Memory B cell (primary cell): ENCODE measurements at regions not wholly inside any gene's neighbourhood (a gene's known extent, or its start where the extent isn't known, plus 50 kb on each side); places are given as distances from the start of the nearest gene placed in this dataset.

Experiments used
- ATAC-seq: fragments of 150-1000 bp; cut with Tn5 transposase; 2 replicates; pipeline ENCODE4 v1.10.0; 2021; ENCODE audit warnings: low read depth, mild to moderate bottlenecking, moderate library complexity
- DNase-seq, 2 donors: peaks; one replicate each; pipeline ENCODE4 v3.0.0; 2022; ENCODE audit warnings: low spot score in 2 of 2
- H3K27ac Mint-ChIP-seq: one replicate; pipeline ENCODE4 v1.8.0; 2022; ENCODE audit warnings: mild to moderate bottlenecking, moderate library complexity, mixed read lengths
- H3K27me3 Mint-ChIP-seq: one replicate; pipeline ENCODE4 v1.8.0; 2022; ENCODE audit warnings: mixed read lengths
- H3K36me3 Mint-ChIP-seq: one replicate; pipeline ENCODE4 v1.8.0; 2022; ENCODE audit warnings: mild to moderate bottlenecking, mixed read lengths
- H3K4me1 Mint-ChIP-seq: one replicate; pipeline ENCODE4 v1.8.0; 2022; ENCODE audit warnings: mixed read lengths
- H3K4me3 Mint-ChIP-seq: one replicate; pipeline ENCODE4 v1.8.0; 2022; ENCODE audit warnings: mild to moderate bottlenecking, moderate library complexity, mixed read lengths
- H3K9me3 Mint-ChIP-seq: one replicate; pipeline ENCODE4 v1.8.0; 2022; ENCODE audit warnings: mixed read lengths

GRCh38 chr2:71839826-71840225, 307.8 kb downstream of the CYP26B1 start:
- Mint-ChIP-seq H3K27ac (no peak overlapping the region), H3K4me3 (no peak overlapping the region), H3K4me1 (no peaks in the 10 kb centered on the region), H3K9me3 (no peaks in the 10 kb centered on the region), H3K36me3 (no peaks in the 10 kb centered on the region), H3K27me3 (peaks cover 8% of the 10 kb centered on the region)
- no peak for DNase-seq
- no peak for ATAC-seq

DNA sequence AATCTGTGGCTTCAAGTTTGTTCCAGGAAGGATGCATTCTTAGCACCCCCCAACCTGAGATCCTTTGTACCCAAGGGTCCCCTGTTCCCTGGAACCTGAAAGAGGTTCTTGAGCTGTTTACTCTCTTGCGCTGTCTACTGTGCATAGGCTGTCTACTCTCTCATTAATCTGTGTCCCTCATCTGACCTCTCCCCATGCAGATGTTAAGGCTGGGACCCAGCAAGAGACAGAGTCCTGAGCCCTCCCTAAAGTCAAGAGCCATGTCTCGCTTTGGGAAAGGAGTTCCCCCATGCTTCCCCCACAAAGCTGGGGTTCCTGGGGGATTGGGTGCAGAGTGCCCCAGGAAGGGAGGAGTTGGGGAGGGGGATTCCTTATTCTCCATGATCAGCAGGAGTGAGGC, 312.9 kb downstream of the CYP26B1 start:
- Mint-ChIP-seq H3K9me3 (no peaks in the 10 kb centered on the region), H3K27ac (no peak overlapping the region), H3K36me3 (no peaks in the 10 kb centered on the region), H3K4me3 (no peak overlapping the region), H3K4me1 (no peaks in the 10 kb centered on the region), H3K27me3 (peaks cover 3% of the 10 kb centered on the region)
- DNase-seq (no peak), ATAC-seq (no peak)

DNA sequence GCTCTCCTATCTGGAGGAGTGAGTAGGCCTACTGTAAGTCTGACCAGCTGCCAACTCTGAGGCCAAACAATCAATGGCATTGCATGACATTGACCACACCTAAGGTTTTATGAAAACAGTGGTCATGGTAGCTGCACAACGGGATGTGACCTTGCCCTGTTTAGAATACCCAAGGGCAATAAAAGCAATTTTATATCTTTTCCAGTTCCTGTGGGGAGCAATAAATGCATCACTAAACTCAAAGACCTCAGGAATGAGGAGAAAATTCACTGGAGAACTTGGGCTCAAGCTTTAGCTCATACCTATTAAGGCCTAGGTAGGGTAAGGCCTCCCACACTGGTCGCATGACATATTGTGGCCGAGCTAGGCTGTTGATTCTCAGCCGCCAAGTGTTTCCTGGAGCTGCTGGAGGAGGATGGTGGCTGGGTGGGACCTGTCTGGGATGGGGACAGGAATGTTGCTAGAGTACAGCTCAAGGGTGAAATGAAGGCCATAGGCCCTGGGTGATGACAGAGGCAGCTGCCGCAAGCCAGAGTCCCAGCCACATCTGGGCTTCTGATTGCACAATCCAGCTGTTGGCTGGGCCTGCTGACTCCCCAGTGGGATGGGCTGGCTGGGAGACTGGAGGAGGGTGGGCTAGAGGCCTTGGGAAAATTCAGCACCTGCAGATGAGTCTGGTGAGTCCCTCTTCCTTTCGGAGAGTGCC, 313.7 kb downstream of the CYP26B1 start:
- no peak overlapping the region for H3K27ac Mint-ChIP-seq
- no peak overlapping the region for H3K4me3 Mint-ChIP-seq
- H3K27me3 Mint-ChIP-seq, result peaks cover 5% of the 10 kb centered on the region
- H3K9me3 Mint-ChIP-seq, result no peaks in the 10 kb centered on the region
- H3K4me1 Mint-ChIP-seq, result no peaks in the 10 kb centered on the region
- DNase-seq (no peak), ATAC-seq (no peak)
- H3K36me3 Mint-ChIP-seq, result no peaks in the 10 kb centered on the region

- H3K9me3 Mint-ChIP-seq, result no peaks in the 10 kb centered on the region
- H3K36me3 Mint-ChIP-seq, result no peaks in the 10 kb centered on the region
- no peaks in the 10 kb centered on the region for H3K4me1 Mint-ChIP-seq
- no peak overlapping the region for H3K27ac Mint-ChIP-seq
- DNase-seq (no peak), ATAC-seq (no peak)
- no peak overlapping the region for H3K4me3 Mint-ChIP-seq
- H3K27me3 Mint-ChIP-seq, result peaks cover 5% of the 10 kb centered on the region
Measured at GRCh38 chr2:71833272-71833671, 314.4 kb downstream of the CYP26B1 start.

GRCh38 chr2:71832844-71833243, 314.8 kb downstream of the CYP26B1 start:
- no peak overlapping the region for H3K4me3 Mint-ChIP-seq

GRCh38 chr2:71832388-71832787, 315.3 kb downstream of the CYP26B1 start:
- Mint-ChIP-seq H3K4me3 (no peak overlapping the region), H3K27ac (no peak overlapping the region), H3K9me3 (no peaks in the 10 kb centered on the region), H3K27me3 (peaks cover 5% of the 10 kb centered on the region), H3K36me3 (no peaks in the 10 kb centered on the region), H3K4me1 (no peaks in the 10 kb centered on the region)
- no peak for DNase-seq
- ATAC-seq, result no peak

More at GRCh38 chr2:71832844-71833243, 314.8 kb downstream of the CYP26B1 start:
- H3K4me1 Mint-ChIP-seq, result no peaks in the 10 kb centered on the region
- no peaks in the 10 kb centered on the region for H3K36me3 Mint-ChIP-seq
- H3K27me3 Mint-ChIP-seq, result peaks cover 5% of the 10 kb centered on the region
- H3K27ac Mint-ChIP-seq, result no peak overlapping the region
- ATAC-seq (no peak), DNase-seq (no peak)
- H3K9me3 Mint-ChIP-seq, result no peaks in the 10 kb centered on the region

DNA sequence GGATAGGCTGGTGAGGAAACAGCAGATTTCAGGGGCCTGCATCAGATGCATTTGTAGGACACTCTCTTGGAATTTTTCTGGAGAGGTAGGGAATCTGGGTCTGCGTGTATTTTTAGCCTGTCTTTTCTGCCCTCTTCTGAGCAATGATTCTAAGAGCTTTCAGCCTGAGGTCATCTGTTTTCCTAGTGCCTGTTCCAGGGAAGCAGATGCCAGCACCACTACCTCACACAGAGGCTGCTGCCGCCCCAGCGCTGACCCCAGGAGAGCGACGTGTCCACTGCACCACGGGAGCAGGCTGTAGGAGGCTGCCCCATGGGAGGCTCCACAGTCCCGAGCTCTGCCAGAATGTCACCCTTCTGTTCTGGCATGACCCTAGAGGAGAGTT, 316.5 kb downstream of the CYP26B1 start:
- H3K27ac Mint-ChIP-seq, result no peak overlapping the region
- no peak for ATAC-seq

DNA sequence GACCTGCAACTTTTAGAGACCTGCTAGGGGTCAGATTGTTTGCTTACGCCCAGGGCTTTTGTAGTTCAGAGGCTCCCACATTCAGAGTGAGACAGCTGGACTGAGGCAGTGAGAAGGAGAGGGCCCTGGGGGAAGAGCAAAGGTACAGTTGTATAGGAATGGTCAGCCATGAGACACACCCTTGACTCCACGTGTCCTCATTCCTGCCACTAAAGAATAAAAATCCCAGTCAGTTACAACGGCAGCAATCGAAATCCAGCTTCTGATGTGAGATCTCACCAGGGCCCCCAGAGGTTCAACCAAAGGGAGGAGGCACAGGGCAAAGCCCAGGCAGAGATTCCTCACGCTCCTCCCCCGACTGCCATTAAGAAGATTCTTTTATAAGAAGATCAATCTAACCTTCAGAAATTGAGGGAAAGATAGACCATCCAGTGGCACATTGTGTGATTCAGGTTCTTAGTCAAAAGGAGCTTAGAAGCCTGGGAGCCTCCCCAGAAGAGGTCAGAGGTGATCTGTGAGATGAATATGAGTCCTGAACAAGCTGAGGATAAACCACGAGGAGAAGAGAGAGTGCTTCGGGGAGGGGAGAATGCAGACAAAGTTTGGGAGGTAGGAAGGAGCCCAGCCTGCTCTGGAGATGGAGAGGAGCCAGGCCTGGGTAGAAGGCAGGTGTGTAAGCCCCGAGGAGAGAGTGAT, 317.0 kb downstream of the CYP26B1 start:
- Mint-ChIP-seq H3K36me3 (no peaks in the 10 kb centered on the region), H3K4me1 (no peaks in the 10 kb centered on the region), H3K9me3 (no peaks in the 10 kb centered on the region), H3K27ac (no peak overlapping the region), H3K27me3 (peaks cover 5% of the 10 kb centered on the region), H3K4me3 (no peak overlapping the region)
- ATAC-seq (no peak), DNase-seq (no peak)

More for the DNA sequence above, 316.5 kb downstream of the CYP26B1 start:
- Mint-ChIP-seq H3K4me3 (no peak overlapping the region), H3K36me3 (no peaks in the 10 kb centered on the region), H3K27me3 (peaks cover 5% of the 10 kb centered on the region), H3K4me1 (no peaks in the 10 kb centered on the region), H3K9me3 (no peaks in the 10 kb centered on the region)
- no peak for DNase-seq

- Mint-ChIP-seq H3K27me3 (peaks cover 7% of the 10 kb centered on the region), H3K27ac (no peak overlapping the region), H3K36me3 (no peaks in the 10 kb centered on the region), H3K4me3 (no peak overlapping the region), H3K4me1 (no peaks in the 10 kb centered on the region), H3K9me3 (peaks cover 2% of the 10 kb centered on the region)
- DNase-seq (no peak), ATAC-seq (no peak)
Measured at GRCh38 chr2:71829008-71829407, 318.7 kb downstream of the CYP26B1 start.

GRCh38 chr2:71827973-71828372, 319.7 kb downstream of the CYP26B1 start:
- no peak for ATAC-seq
- Mint-ChIP-seq H3K36me3 (no peaks in the 10 kb centered on the region), H3K4me3 (no peak overlapping the region), H3K27ac (no peak overlapping the region), H3K9me3 (peaks cover 2% of the 10 kb centered on the region), H3K4me1 (no peaks in the 10 kb centered on the region), H3K27me3 (peaks cover 7% of the 10 kb centered on the region)
- DNase-seq, result no peak

- Mint-ChIP-seq H3K9me3 (peaks cover 2% of the 10 kb centered on the region), H3K27ac (no peak overlapping the region), H3K36me3 (no peaks in the 10 kb centered on the region), H3K27me3 (peaks cover 7% of the 10 kb centered on the region), H3K4me1 (no peaks in the 10 kb centered on the region), H3K4me3 (no peak overlapping the region)
- no peak for ATAC-seq
- no peak for DNase-seq
Measured at GRCh38 chr2:71827524-71827901, 320.1 kb downstream of the CYP26B1 start.

DNA sequence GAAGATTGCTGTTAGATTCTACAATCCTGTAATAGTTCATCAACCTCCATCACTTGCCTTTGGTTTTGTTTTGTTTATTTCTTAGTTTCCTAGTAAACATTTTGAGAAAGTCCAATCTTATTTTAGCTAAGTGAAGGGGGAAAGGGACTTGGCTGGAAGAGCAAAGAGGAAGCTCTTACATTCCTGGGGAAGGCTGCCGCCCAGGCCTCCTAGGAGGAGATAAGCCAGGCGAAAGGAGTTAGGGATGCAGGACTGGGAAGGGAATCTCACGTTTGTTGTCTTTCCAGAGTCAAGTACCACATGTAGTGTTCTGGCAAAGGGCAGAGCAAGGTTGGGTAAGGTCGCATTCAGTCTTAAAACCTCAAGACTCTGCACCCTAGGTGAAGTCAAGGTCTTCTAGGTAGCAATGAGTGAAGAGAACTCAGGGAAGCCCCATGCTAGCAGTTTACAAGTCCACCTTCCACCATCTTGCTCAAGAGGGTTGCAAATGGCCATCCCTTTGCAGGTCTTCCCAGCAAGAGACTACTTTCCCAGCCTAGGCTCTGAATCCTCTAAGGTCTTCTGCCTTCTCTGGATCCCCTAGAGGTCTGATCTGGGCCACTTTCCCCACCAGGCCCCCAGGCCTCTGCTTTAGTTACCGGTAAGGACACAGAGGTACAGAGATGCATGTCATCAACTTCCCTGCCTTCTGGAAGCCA, 320.7 kb downstream of the CYP26B1 start:
- Mint-ChIP-seq H3K4me1 (no peaks in the 10 kb centered on the region), H3K36me3 (no peaks in the 10 kb centered on the region), H3K27ac (no peak overlapping the region), H3K9me3 (peaks cover 2% of the 10 kb centered on the region), H3K27me3 (peaks cover 8% of the 10 kb centered on the region), H3K4me3 (no peak overlapping the region)
- DNase-seq (no peak), ATAC-seq (no peak)

DNA sequence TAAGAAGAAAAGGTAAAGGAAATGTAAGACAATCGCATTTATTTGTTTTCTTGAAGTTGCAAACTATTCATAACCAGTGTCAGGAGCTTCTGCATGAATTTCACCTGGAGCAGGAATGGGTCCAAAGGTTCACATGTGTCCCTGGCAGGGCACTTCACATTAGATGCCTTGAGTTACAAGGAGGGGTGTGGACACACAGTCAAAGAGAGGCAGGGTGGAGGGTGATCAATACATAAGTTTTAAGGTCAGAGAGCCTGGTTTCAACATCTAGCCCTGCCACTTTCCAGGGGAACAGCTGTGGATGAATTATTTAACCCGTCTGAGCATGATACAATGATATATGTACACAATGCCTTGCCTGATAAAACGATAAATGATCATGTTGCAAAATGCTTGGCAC, 321.4 kb downstream of the CYP26B1 start:
- peaks cover 2% of the 10 kb centered on the region for H3K9me3 Mint-ChIP-seq
- no peaks in the 10 kb centered on the region for H3K36me3 Mint-ChIP-seq
- no peak for ATAC-seq
- no peaks in the 10 kb centered on the region for H3K4me1 Mint-ChIP-seq
- DNase-seq, result no peak
- H3K27me3 Mint-ChIP-seq, result peaks cover 8% of the 10 kb centered on the region
- H3K27ac Mint-ChIP-seq, result no peak overlapping the region
- no peak overlapping the region for H3K4me3 Mint-ChIP-seq

GRCh38 chr2:71824436-71824835, 323.2 kb downstream of the CYP26B1 start:
- peaks cover 3% of the 10 kb centered on the region for H3K9me3 Mint-ChIP-seq
- no peak for DNase-seq
- ATAC-seq, result no peak
- H3K4me1 Mint-ChIP-seq, result no peaks in the 10 kb centered on the region
- H3K27ac Mint-ChIP-seq, result no peak overlapping the region
- no peak overlapping the region for H3K4me3 Mint-ChIP-seq
- peaks cover 4% of the 10 kb centered on the region for H3K27me3 Mint-ChIP-seq
- no peaks in the 10 kb centered on the region for H3K36me3 Mint-ChIP-seq
